ENCODE measurements at regions not wholly inside any gene's neighbourhood (a gene's known extent, or its start where the extent isn't known, plus 50 kb on each side); places are given as distances from the start of the nearest gene placed in this dataset.

DNA sequence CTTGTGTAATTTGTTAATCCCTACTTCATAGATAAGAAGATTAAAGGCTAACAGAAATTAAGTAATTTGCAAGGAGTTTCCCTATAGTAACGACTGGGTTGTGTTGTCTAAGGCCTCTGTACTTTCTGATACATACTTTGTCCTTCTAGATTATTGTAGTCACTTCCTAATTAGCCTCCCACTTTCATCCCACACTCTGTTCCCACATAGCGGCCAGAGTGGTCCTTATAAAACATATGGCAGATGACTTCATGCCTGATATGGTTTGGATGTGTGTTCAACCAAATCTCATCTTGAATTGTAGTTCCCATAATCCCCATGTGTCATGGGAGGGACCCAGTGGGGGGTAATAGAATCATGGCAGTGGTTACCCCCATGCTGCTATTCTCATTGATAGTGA is 120.5 kb upstream of the DAB1 start:
- intact Hi-C loops (cut with micrococcal nuclease), result no loop called here
- RAD21 ChIA-PET (ENCODE audit: low non-redundant PET in 1 of 2, low total read pairs in 2 of 2, uncharacterized antibody in 2 of 2, unreplicated experiment in 2 of 2), result no interaction called here

More for the DNA sequence above, 120.5 kb upstream of the DAB1 start:
- H3K27ac ChIP-seq (ENCODE audit: low read depth, low read length), result no peak overlapping the region
- H3K4me1 ChIP-seq (ENCODE audit: control insufficient read depth in 1 of 2, insufficient read depth in 2 of 2, low read length in 2 of 2), result no peaks in the 10 kb centered on the region
- CTCF ChIA-PET, result no interaction called here
- POLR2A ChIA-PET, result no interaction called here
- BruUV-seq (replicated peaks), result no TSS peak
- ATAC-seq (no peak), DNase-seq (ENCODE audit: low read depth, low spot score) (no peak)
- no peak overlapping the region for H3K4me3 ChIP-seq (replicated peaks in 1 of 2; ENCODE audit: low read depth in 1 of 2, low read length in 2 of 2)
- H3K79me2 ChIP-seq (ENCODE audit: insufficient read depth, low read length), result no peaks in the 10 kb centered on the region
- no peak overlapping the region for H2AFZ ChIP-seq (ENCODE audit: low read depth, low read length, poor library complexity, severe bottlenecking)
- H3K9ac ChIP-seq (ENCODE audit: low read length), result no peak overlapping the region
- no peaks in the 10 kb centered on the region for H3K36me3 ChIP-seq (ENCODE audit: control insufficient read depth in 1 of 2, insufficient read depth in 2 of 2, low read length in 2 of 2)
- no peaks in the 10 kb centered on the region for H3K27me3 ChIP-seq (ENCODE audit: insufficient read depth, low read length)
- no peaks in the 10 kb centered on the region for H3K9me3 ChIP-seq (ENCODE audit: control insufficient read depth in 1 of 2, insufficient read depth in 1 of 2, low read depth in 1 of 2, low read length in 2 of 2)
- no peak for TF ChIP-seq JUND (IDR thresholded peaks at IDR 0.05)
- TF ChIP-seq RAD21 (IDR thresholded peaks at IDR 0.05; ENCODE audit: low read depth), result no peak
- TF ChIP-seq ZFX (IDR thresholded peaks at IDR 0.05), result no peak
- TF ChIP-seq POLR2AphosphoS5 (IDR thresholded peaks at IDR 0.05; ENCODE audit: low read depth, low read length), result no peak
- no peak for TF ChIP-seq ZNF274 (IDR thresholded peaks at IDR 0.05; ENCODE audit: low read depth, low read length)
- TF ChIP-seq POLR2A (IDR thresholded peaks at IDR 0.05; ENCODE audit: borderline replicate concordance, extremely low read depth, insufficient read depth, insufficient read length), result no peak
- TF ChIP-seq EZH2phosphoT487 (IDR thresholded peaks at IDR 0.05; ENCODE audit: borderline replicate concordance), result no peak
- TF ChIP-seq EZH2 (IDR thresholded peaks at IDR 0.05), result no peak
- TF ChIP-seq, protein P1, sequence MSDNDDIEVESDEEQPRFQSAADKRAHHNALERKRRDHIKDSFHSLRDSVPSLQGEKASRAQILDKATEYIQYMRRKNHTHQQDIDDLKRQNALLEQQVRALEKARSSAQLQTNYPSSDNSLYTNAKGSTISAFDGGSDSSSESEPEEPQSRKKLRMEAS (IDR thresholded peaks at IDR 0.05), result no peak
- no peak for TF ChIP-seq SRF (IDR thresholded peaks at IDR 0.05; ENCODE audit: low read depth)
- TF ChIP-seq, protein P2, sequence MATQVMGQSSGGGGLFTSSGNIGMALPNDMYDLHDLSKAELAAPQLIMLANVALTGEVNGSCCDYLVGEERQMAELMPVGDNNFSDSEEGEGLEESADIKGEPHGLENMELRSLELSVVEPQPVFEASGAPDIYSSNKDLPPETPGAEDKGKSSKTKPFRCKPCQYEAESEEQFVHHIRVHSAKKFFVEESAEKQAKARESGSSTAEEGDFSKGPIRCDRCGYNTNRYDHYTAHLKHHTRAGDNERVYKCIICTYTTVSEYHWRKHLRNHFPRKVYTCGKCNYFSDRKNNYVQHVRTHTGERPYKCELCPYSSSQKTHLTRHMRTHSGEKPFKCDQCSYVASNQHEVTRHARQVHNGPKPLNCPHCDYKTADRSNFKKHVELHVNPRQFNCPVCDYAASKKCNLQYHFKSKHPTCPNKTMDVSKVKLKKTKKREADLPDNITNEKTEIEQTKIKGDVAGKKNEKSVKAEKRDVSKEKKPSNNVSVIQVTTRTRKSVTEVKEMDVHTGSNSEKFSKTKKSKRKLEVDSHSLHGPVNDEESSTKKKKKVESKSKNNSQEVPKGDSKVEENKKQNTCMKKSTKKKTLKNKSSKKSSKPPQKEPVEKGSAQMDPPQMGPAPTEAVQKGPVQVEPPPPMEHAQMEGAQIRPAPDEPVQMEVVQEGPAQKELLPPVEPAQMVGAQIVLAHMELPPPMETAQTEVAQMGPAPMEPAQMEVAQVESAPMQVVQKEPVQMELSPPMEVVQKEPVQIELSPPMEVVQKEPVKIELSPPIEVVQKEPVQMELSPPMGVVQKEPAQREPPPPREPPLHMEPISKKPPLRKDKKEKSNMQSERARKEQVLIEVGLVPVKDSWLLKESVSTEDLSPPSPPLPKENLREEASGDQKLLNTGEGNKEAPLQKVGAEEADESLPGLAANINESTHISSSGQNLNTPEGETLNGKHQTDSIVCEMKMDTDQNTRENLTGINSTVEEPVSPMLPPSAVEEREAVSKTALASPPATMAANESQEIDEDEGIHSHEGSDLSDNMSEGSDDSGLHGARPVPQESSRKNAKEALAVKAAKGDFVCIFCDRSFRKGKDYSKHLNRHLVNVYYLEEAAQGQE (IDR thresholded peaks at IDR 0.05; ENCODE audit: low read depth), result no peak
- TF ChIP-seq FOSL1 (IDR thresholded peaks at IDR 0.05; ENCODE audit: low read depth), result no peak
- TF ChIP-seq, protein P3, sequence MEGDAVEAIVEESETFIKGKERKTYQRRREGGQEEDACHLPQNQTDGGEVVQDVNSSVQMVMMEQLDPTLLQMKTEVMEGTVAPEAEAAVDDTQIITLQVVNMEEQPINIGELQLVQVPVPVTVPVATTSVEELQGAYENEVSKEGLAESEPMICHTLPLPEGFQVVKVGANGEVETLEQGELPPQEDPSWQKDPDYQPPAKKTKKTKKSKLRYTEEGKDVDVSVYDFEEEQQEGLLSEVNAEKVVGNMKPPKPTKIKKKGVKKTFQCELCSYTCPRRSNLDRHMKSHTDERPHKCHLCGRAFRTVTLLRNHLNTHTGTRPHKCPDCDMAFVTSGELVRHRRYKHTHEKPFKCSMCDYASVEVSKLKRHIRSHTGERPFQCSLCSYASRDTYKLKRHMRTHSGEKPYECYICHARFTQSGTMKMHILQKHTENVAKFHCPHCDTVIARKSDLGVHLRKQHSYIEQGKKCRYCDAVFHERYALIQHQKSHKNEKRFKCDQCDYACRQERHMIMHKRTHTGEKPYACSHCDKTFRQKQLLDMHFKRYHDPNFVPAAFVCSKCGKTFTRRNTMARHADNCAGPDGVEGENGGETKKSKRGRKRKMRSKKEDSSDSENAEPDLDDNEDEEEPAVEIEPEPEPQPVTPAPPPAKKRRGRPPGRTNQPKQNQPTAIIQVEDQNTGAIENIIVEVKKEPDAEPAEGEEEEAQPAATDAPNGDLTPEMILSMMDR (IDR thresholded peaks at IDR 0.05 in 2 of 3, conservative IDR thresholded peaks at IDR 0.05 in 1 of 3; ENCODE audit: borderline replicate concordance in 1 of 3, insufficient read depth in 1 of 3, low read depth in 2 of 3, low read length in 2 of 3), result no peak
- no peak for TF ChIP-seq SIN3A (IDR thresholded peaks at IDR 0.05; ENCODE audit: low read depth)
- TF ChIP-seq CEBPB (IDR thresholded peaks at IDR 0.05; ENCODE audit: low read depth), result no peak
- TF ChIP-seq, protein P4, sequence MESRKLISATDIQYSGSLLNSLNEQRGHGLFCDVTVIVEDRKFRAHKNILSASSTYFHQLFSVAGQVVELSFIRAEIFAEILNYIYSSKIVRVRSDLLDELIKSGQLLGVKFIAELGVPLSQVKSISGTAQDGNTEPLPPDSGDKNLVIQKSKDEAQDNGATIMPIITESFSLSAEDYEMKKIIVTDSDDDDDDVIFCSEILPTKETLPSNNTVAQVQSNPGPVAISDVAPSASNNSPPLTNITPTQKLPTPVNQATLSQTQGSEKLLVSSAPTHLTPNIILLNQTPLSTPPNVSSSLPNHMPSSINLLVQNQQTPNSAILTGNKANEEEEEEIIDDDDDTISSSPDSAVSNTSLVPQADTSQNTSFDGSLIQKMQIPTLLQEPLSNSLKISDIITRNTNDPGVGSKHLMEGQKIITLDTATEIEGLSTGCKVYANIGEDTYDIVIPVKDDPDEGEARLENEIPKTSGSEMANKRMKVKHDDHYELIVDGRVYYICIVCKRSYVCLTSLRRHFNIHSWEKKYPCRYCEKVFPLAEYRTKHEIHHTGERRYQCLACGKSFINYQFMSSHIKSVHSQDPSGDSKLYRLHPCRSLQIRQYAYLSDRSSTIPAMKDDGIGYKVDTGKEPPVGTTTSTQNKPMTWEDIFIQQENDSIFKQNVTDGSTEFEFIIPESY (IDR thresholded peaks at IDR 0.05; ENCODE audit: extremely low read depth, insufficient replicate concordance, low read length), result no peak
- TF ChIP-seq, protein P5, sequence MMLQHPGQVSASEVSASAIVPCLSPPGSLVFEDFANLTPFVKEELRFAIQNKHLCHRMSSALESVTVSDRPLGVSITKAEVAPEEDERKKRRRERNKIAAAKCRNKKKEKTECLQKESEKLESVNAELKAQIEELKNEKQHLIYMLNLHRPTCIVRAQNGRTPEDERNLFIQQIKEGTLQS (IDR thresholded peaks at IDR 0.05), result no peak
- no peak for TF ChIP-seq CBX3 (IDR thresholded peaks at IDR 0.05; ENCODE audit: low read depth)
- no peak for TF ChIP-seq EGR1 (IDR thresholded peaks at IDR 0.05; ENCODE audit: low read depth)
- no peaks in the 10 kb centered on the region for H3K9me2 ChIP-seq (ENCODE audit: insufficient read depth)
- no peaks in the 10 kb centered on the region for H4K20me1 ChIP-seq (ENCODE audit: insufficient read depth)
- H3K4me2 ChIP-seq (ENCODE audit: low read length), result no peak overlapping the region
